HEK293 (cell line): ENCODE measurements at regions not wholly inside any gene's neighbourhood (a gene's known extent, or its start where the extent isn't known, plus 50 kb on each side); places are given as distances from the start of the nearest gene placed in this dataset.

Experiments used
- CTCF ChIA-PET: fragments of 350-600 bp; formaldehyde crosslinking; extraction: SDS; loops from one replicate; lab custom pipeline; 2021; ENCODE audit warnings: antibody characterized with exemption; lab: Yijun Ruan, JAX
- POLR2A ChIA-PET: fragments of 300-600 bp; formaldehyde crosslinking; extraction: SDS; loops from one replicate; lab custom pipeline; 2020; ENCODE audit warnings: antibody characterized with exemption, inconsistent platforms; lab: Yijun Ruan, JAX
- H3K27ac ChIP-seq: fragments of 200-500 bp; sonication (Bioruptor generic); 2 replicates; pipeline ENCODE4 v1.5.1; 2014; ENCODE audit warnings: low read depth, low read length, control low read depth, inconsistent platforms; ENCODE audit errors: extremely low read depth
- H3K36me3 ChIP-seq, 2 experiments: fragments of 200-500 bp in 1 of 2; sonication (Bioruptor generic) in 1 of 2; 1 replicate in 1 of 2; 2 replicates in 1 of 2; pipeline ENCODE4 v1.5.1; 2014 to 2017; ENCODE audit warnings: inconsistent platforms in 2 of 2, low read length in 2 of 2; ENCODE audit not compliant: control insufficient read depth in 2 of 2, insufficient read depth in 1 of 2
- H3K4me1 ChIP-seq: fragments of 200-500 bp; sonication (Bioruptor generic); 2 replicates; pipeline ENCODE4 v1.5.1; 2014; ENCODE audit warnings: mild to moderate bottlenecking, low read length, inconsistent platforms; ENCODE audit not compliant: control insufficient read depth, insufficient read depth
- H3K4me3 ChIP-seq: 2 replicates; pipeline ENCODE4 v1.5.1; 2011; ENCODE audit warnings: low read depth, mild to moderate bottlenecking, control low read depth, low read length, moderate library complexity
- H3K9me3 ChIP-seq: fragments of 200-500 bp; sonication (Bioruptor generic); 2 replicates; pipeline ENCODE4 v1.5.1; 2014; ENCODE audit warnings: low read depth, low read length, inconsistent platforms; ENCODE audit not compliant: control insufficient read depth, insufficient read depth
- GFI1B ChIP-seq: fragments of 450-650 bp; formaldehyde crosslinking; IDR thresholded peaks from 2 replicates; pipeline ENCODE4 v1.5.1; 2016; ENCODE audit warnings: missing biosample characterization, missing genetic modification characterization
- IKZF3 ChIP-seq: fragments of 450-650 bp; IDR thresholded peaks from 2 replicates; pipeline ENCODE4 v1.5.0; 2018; ENCODE audit warnings: missing biosample characterization, mild to moderate bottlenecking, missing genetic modification characterization, moderate library complexity
- KLF17 ChIP-seq: fragments of 450-650 bp; formaldehyde crosslinking; IDR thresholded peaks from 2 replicates; pipeline ENCODE4 v1.5.1; 2016; ENCODE audit warnings: missing biosample characterization, missing genetic modification characterization
- MEIS1 ChIP-seq: sonication (generic); formaldehyde crosslinking; IDR thresholded peaks from 2 replicates; pipeline ENCODE4 v1.8.1; 2022; ENCODE audit warnings: missing genetic modification reagents, mild to moderate bottlenecking, borderline replicate concordance
- OSR2 ChIP-seq: fragments of 450-650 bp; formaldehyde crosslinking; IDR thresholded peaks from 2 replicates; pipeline ENCODE4 v1.5.1; 2016; ENCODE audit warnings: missing biosample characterization, missing genetic modification characterization
- PRDM6 ChIP-seq: fragments of 450-650 bp; formaldehyde crosslinking; IDR thresholded peaks from 2 replicates; pipeline ENCODE4 v1.5.1; 2017; ENCODE audit warnings: missing biosample characterization, missing genetic modification characterization
- RBAK ChIP-seq: fragments of 450-650 bp; formaldehyde crosslinking; IDR thresholded peaks from 2 replicates; pipeline ENCODE4 v1.5.1; 2016; ENCODE audit warnings: missing biosample characterization, missing genetic modification characterization
- SP7 ChIP-seq: fragments of 450-650 bp; formaldehyde crosslinking; IDR thresholded peaks from 2 replicates; pipeline ENCODE4 v1.5.1; 2016; ENCODE audit warnings: missing biosample characterization, missing genetic modification characterization
- WT1 ChIP-seq: fragments of 450-650 bp; formaldehyde crosslinking; IDR thresholded peaks from 2 replicates; pipeline ENCODE4 v1.5.1; 2016; ENCODE audit warnings: missing biosample characterization, missing genetic modification characterization
- ZBTB21 ChIP-seq: fragments of 450-650 bp; formaldehyde crosslinking; IDR thresholded peaks from 2 replicates; pipeline ENCODE4 v1.5.1; 2017; ENCODE audit warnings: missing biosample characterization, missing genetic modification characterization
- ZBTB8A ChIP-seq: fragments of 450-650 bp; formaldehyde crosslinking; IDR thresholded peaks from 2 replicates; pipeline ENCODE4 v1.5.1; 2016; ENCODE audit warnings: missing biosample characterization, missing genetic modification characterization
- ZFHX2 ChIP-seq: fragments of 450-650 bp; formaldehyde crosslinking; conservative IDR thresholded peaks from 2 replicates; pipeline ENCODE4 v1.5.1; 2016; ENCODE audit warnings: missing biosample characterization, missing genetic modification characterization
- ZFP69B ChIP-seq: fragments of 450-650 bp; formaldehyde crosslinking; IDR thresholded peaks from 2 replicates; pipeline ENCODE4 v1.5.1; 2016; ENCODE audit warnings: missing biosample characterization, missing genetic modification characterization
- ZIC2 ChIP-seq: fragments of 450-650 bp; formaldehyde crosslinking; IDR thresholded peaks from 2 replicates; pipeline ENCODE4 v1.5.1; 2016; ENCODE audit warnings: missing biosample characterization, missing genetic modification characterization
- ZNF114 ChIP-seq: fragments of 450-650 bp; formaldehyde crosslinking; IDR thresholded peaks from 2 replicates; pipeline ENCODE4 v1.5.0; 2017; ENCODE audit warnings: missing biosample characterization, missing genetic modification characterization
- ZNF18 ChIP-seq: fragments of 450-650 bp; formaldehyde crosslinking; IDR thresholded peaks from 2 replicates; pipeline ENCODE4 v1.5.1; 2016; ENCODE audit warnings: missing biosample characterization, missing genetic modification characterization
- ZNF274 ChIP-seq, 2 experiments: fragments of 200-500 bp in 1 of 2; fragments of 450-650 bp in 1 of 2; sonication (Bioruptor generic) in 1 of 2; formaldehyde crosslinking in 1 of 2; IDR thresholded peaks; 2 replicates each; pipeline versions ENCODE4 v1.5.1 to v1.6.1; 2014 to 2016; ENCODE audit warnings: borderline replicate concordance in 1 of 2, inconsistent platforms in 1 of 2, low read length in 1 of 2, missing biosample characterization in 1 of 2, missing genetic modification characterization in 1 of 2
- ZNF292 ChIP-seq: fragments of 450-650 bp; formaldehyde crosslinking; IDR thresholded peaks from 2 replicates; pipeline ENCODE4 v1.5.1; 2016; ENCODE audit warnings: low read depth, missing biosample characterization, missing genetic modification characterization, borderline replicate concordance
- ZNF302 ChIP-seq: fragments of 450-650 bp; formaldehyde crosslinking; IDR thresholded peaks from 2 replicates; pipeline ENCODE4 v1.5.1; 2016; ENCODE audit warnings: missing biosample characterization, missing genetic modification characterization, low read depth
- ZNF398 ChIP-seq: fragments of 450-650 bp; formaldehyde crosslinking; IDR thresholded peaks from 2 replicates; pipeline ENCODE4 v1.5.1; 2017; ENCODE audit warnings: missing biosample characterization, missing genetic modification characterization
- ZNF423 ChIP-seq: fragments of 450-650 bp; formaldehyde crosslinking; IDR thresholded peaks from 2 replicates; pipeline ENCODE4 v1.5.1; 2016; ENCODE audit warnings: missing biosample characterization, missing genetic modification characterization
- ZNF426 ChIP-seq: fragments of 450-650 bp; formaldehyde crosslinking; IDR thresholded peaks from 2 replicates; pipeline ENCODE4 v1.5.1; 2017; ENCODE audit warnings: missing biosample characterization, missing genetic modification characterization, mild to moderate bottlenecking, inconsistent platforms, moderate library complexity
- ZNF530 ChIP-seq: fragments of 450-650 bp; formaldehyde crosslinking; IDR thresholded peaks from 2 replicates; pipeline ENCODE4 v1.5.1; 2016; ENCODE audit warnings: low read depth, missing biosample characterization, missing genetic modification characterization
- ZNF548 ChIP-seq: fragments of 450-650 bp; formaldehyde crosslinking; IDR thresholded peaks from 2 replicates; pipeline ENCODE4 v1.5.1; 2016; ENCODE audit warnings: missing biosample characterization, missing genetic modification characterization
- ZNF555 ChIP-seq: fragments of 450-650 bp; formaldehyde crosslinking; conservative IDR thresholded peaks from 2 replicates; pipeline ENCODE4 v1.5.1; 2017; ENCODE audit warnings: missing biosample characterization, mild to moderate bottlenecking, missing genetic modification characterization, inconsistent platforms
- ZNF561 ChIP-seq: fragments of 450-650 bp; IDR thresholded peaks from 2 replicates; pipeline ENCODE4 v1.5.1; 2018; ENCODE audit warnings: missing biosample characterization, missing genetic modification characterization, borderline replicate concordance
- ZNF585B ChIP-seq: fragments of 450-650 bp; formaldehyde crosslinking; IDR thresholded peaks from 2 replicates; pipeline ENCODE4 v1.5.1; 2016; ENCODE audit warnings: missing biosample characterization, missing genetic modification characterization
- ZNF704 ChIP-seq: fragments of 450-650 bp; formaldehyde crosslinking; IDR thresholded peaks from 2 replicates; pipeline ENCODE4 v1.5.1; 2016; ENCODE audit warnings: missing biosample characterization, missing genetic modification characterization
- ZNF747 ChIP-seq: fragments of 450-650 bp; formaldehyde crosslinking; IDR thresholded peaks from 2 replicates; pipeline ENCODE4 v1.5.1; 2016; ENCODE audit warnings: missing biosample characterization, missing genetic modification characterization

GRCh38 chr3:43867436-43868072 is 176.8 kb downstream of the ABHD5 start:
- Histone ChIP-seq H3K27ac (no peak overlapping the region), H3K4me1 (no peaks in the 10 kb centered on the region), H3K36me3 (no peaks in the 10 kb centered on the region), H3K9me3 (no peaks in the 10 kb centered on the region), H3K4me3 (no peak overlapping the region)
- POLR2A ChIA-PET, result interaction anchor here (0.6 kb wide), 1 partner anchor 259 kb away, joined by 3 read pairs; no protein-coding TSS in a partner anchor
- CTCF ChIA-PET, result interaction anchor here (0.9 to 4.4 kb wide), 2 partner anchors 12 kb away, joined by 3 to 19 read pairs; no protein-coding TSS in a partner anchor
- TF ChIP-seq ZFHX2 (no peak), ZNF426 (tag by site-specific recombination) (no peak), ZNF398 (tag by site-specific recombination) (no peak), SP7 (no peak), ZNF585B (tag by site-specific recombination) (no peak), OSR2 (tag by site-specific recombination) (no peak), ZIC2 (tag by site-specific recombination) (no peak), KLF17 (no peak), ZBTB21 (tag by site-specific recombination) (no peak), ZNF302 (tag by site-specific recombination) (no peak), IKZF3 (tag by site-specific recombination) (no peak)

- no peaks in the 10 kb centered on the region for H3K4me1 ChIP-seq
- CTCF ChIA-PET, result interaction anchor here (0.6 to 4.4 kb wide), 2 partner anchors 14 to 265 kb away, joined by 4 to 19 read pairs; no protein-coding TSS in a partner anchor
- POLR2A ChIA-PET, result no interaction called here
- no peaks in the 10 kb centered on the region for H3K36me3 ChIP-seq
- no peak for TF ChIP-seq ZNF704 (tag by site-specific recombination)
- no peak for TF ChIP-seq ZNF561 (tag by site-specific recombination)
- TF ChIP-seq ZNF114 (tag by site-specific recombination), result no peak
- no peak for TF ChIP-seq PRDM6
- no peak for TF ChIP-seq MEIS1 (CRISPR knock-in tag)
- no peak for TF ChIP-seq ZBTB8A (tag by site-specific recombination)
- no peak for TF ChIP-seq ZNF555 (tag by site-specific recombination)
- no peak for TF ChIP-seq ZNF530 (tag by site-specific recombination)
- no peak for TF ChIP-seq ZNF423 (tag by site-specific recombination)
- no peak for TF ChIP-seq ZNF18 (tag by site-specific recombination)
- TF ChIP-seq ZNF747 (tag by site-specific recombination), result no peak
- no peak for TF ChIP-seq ZNF274 (IDR thresholded peaks at IDR 0.05; ENCODE audit: low read length)
- no peak for TF ChIP-seq ZNF274 (tag by site-specific recombination; IDR thresholded peaks at IDR 0.05; ENCODE audit: borderline replicate concordance)
- no peak for TF ChIP-seq WT1 (tag by site-specific recombination)
- no peak for TF ChIP-seq RBAK (tag by site-specific recombination)
- no peak for TF ChIP-seq GFI1B (tag by site-specific recombination)
- TF ChIP-seq ZNF292 (tag by site-specific recombination), result no peak
- no peak for TF ChIP-seq ZNF548 (tag by site-specific recombination)
- TF ChIP-seq ZFP69B (tag by site-specific recombination), result no peak
- no peaks in the 10 kb centered on the region for H3K9me3 ChIP-seq
- H3K27ac ChIP-seq, result no peak overlapping the region
- H3K4me3 ChIP-seq, result no peak overlapping the region
These were observed 178.8 kb downstream of the ABHD5 start for GRCh38 chr3:43869491-43869890.
